Transverse colon (tissue), 3 donors: ENCODE measurements at regions not wholly inside any gene's neighbourhood (a gene's known extent, or its start where the extent isn't known, plus 50 kb on each side); places are given as distances from the start of the nearest gene placed in this dataset.

ENCODE experiments used
- POLR2A ChIP-seq: fragments of 450-650 bp; IDR thresholded peaks from one replicate; pipeline ENCODE4 v1.6.1; 2016; ENCODE audit warnings: antibody characterized with exemption, mild to moderate bottlenecking, moderate library complexity
- TF ChIP-seq, protein P1 (sequence below), 5 experiments: fragments of 200-600 bp in 3 of 5; fragments of 450-650 bp in 2 of 5; sonication (generic) in 3 of 5; IDR thresholded peaks; 1 replicate in 2 of 5; 2 replicates in 3 of 5; pipeline ENCODE4 v1.5.1; 2016 to 2017; ENCODE audit warnings: antibody characterized with exemption in 5 of 5, inconsistent platforms in 3 of 5, mild to moderate bottlenecking in 2 of 5, moderate library complexity in 1 of 5

DNA sequence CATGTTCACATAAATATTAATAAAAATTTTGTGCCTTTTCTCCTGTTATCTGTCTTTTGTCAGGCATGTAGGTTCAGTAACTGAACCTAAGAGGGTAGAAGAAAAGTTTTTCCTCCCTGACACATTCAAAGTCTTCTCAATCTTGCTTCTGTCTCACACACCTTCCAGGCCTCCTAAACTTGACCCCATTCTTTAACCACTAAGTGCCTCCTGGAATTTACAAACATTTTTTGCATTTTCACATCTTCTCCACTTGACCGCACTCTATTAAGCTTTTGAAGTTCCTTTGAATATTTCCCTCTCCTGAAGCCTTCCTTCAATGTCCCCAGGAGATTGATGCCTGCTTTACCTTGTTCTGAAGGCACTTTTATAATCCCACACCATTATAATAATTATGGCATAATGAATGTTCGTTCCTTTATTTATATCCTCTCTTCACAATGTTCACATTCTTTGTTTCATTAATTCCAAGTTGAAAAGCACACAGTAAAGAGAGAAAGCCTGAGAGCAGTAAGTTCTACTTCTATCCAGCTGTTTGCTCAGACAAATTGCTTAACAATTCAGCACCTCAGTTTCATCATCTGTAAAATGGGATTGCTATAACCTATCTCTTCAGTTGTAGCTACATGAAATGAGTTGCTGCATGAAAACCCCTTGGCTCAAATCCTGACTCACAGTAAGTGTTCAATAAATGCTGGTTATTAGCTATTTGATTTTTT lies 184.8 kb upstream of the KLHL29 start:
- TF ChIP-seq, protein P1, sequence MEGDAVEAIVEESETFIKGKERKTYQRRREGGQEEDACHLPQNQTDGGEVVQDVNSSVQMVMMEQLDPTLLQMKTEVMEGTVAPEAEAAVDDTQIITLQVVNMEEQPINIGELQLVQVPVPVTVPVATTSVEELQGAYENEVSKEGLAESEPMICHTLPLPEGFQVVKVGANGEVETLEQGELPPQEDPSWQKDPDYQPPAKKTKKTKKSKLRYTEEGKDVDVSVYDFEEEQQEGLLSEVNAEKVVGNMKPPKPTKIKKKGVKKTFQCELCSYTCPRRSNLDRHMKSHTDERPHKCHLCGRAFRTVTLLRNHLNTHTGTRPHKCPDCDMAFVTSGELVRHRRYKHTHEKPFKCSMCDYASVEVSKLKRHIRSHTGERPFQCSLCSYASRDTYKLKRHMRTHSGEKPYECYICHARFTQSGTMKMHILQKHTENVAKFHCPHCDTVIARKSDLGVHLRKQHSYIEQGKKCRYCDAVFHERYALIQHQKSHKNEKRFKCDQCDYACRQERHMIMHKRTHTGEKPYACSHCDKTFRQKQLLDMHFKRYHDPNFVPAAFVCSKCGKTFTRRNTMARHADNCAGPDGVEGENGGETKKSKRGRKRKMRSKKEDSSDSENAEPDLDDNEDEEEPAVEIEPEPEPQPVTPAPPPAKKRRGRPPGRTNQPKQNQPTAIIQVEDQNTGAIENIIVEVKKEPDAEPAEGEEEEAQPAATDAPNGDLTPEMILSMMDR (IDR thresholded peaks at IDR 0.05): no peak
- no peak for TF ChIP-seq POLR2A
